ENCODE measurements at regions not wholly inside any gene's neighbourhood (a gene's known extent, or its start where the extent isn't known, plus 50 kb on each side); places are given as distances from the start of the nearest gene placed in this dataset.
"Not testable (repeated sequence)": the region's sequence is repeated elsewhere in the genome, so short reads cannot be mapped to it uniquely, and the experiment has no call there.

DNA sequence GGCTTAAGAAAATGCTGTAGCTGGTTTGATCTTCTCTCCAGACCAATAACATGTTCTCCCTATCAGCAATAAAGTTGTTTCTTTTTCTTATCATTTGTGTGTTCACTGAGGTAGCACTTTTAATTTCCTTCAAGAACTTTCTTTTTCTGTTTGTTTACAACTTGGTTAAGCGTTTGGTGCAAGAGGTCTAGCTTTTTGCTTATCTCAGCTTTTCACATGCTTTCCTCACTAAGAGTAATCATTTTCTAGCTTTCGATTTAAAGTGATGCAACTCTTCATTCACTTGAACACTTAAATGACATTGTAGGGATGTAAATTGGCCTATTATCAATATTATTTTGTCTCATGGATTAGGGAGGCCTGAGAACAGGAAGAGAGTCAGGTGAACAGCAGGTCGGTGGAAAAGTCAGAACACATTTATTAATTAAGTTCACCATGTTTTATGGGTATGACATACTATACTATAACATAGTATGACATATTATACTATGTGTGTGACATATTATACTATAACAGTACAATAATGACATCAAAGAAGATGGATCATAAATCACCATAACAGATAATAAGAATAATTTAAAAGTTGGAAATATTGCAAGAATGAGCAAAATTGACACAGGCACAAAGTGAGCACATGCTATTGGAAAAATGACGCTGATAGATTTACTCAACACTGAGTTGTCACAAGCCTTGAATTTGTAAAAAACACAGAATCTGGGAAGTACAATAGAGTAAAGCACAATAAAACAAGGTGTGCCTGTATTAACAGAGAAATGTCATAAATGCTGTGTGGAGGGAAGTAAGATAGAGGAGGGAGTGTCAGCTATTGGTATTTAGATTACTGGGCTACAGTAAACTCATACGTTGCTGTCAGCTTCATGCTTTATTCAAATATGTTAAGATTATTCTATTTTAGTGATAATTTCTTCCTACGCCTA, 218.6 kb upstream of the SLC7A11 start:
- TF ChIP-seq, protein P1, sequence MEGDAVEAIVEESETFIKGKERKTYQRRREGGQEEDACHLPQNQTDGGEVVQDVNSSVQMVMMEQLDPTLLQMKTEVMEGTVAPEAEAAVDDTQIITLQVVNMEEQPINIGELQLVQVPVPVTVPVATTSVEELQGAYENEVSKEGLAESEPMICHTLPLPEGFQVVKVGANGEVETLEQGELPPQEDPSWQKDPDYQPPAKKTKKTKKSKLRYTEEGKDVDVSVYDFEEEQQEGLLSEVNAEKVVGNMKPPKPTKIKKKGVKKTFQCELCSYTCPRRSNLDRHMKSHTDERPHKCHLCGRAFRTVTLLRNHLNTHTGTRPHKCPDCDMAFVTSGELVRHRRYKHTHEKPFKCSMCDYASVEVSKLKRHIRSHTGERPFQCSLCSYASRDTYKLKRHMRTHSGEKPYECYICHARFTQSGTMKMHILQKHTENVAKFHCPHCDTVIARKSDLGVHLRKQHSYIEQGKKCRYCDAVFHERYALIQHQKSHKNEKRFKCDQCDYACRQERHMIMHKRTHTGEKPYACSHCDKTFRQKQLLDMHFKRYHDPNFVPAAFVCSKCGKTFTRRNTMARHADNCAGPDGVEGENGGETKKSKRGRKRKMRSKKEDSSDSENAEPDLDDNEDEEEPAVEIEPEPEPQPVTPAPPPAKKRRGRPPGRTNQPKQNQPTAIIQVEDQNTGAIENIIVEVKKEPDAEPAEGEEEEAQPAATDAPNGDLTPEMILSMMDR (IDR thresholded peaks at IDR 0.05; ENCODE audit: low read depth, low read length), result no peak
- CTCF ChIA-PET, result interaction anchor here (0.6 kb wide), 1 partner anchor 14 kb away, joined by 4 read pairs; no protein-coding TSS in a partner anchor

GRCh38 chr4:138458751-138459150, 216.6 kb upstream of the SLC7A11 start:
- POLR2A ChIA-PET, result no interaction called here
- CTCF ChIA-PET, result no interaction called here
- no peak overlapping the region for H3K4me3 ChIP-seq (ENCODE audit: low read depth, low read length)
- H3K9me3 ChIP-seq (ENCODE audit: control insufficient read depth, insufficient read depth, low read length), result no peaks in the 10 kb centered on the region
- DNase-seq (ENCODE audit: low read depth, low spot score), result no peak
- H3K27me3 ChIP-seq (ENCODE audit: control insufficient read depth, insufficient read depth, low read length), result no peaks in the 10 kb centered on the region
- no peak overlapping the region for H3K27ac ChIP-seq (ENCODE audit: low read depth, low read length)
- TF ChIP-seq, protein P1 (IDR thresholded peaks at IDR 0.05; ENCODE audit: low read depth, low read length), result no peak

More for the DNA sequence above, 218.6 kb upstream of the SLC7A11 start:
- POLR2A ChIA-PET, result no interaction called here
- no peak for DNase-seq (ENCODE audit: low read depth, low spot score)
- no peak overlapping the region for H3K4me3 ChIP-seq (ENCODE audit: low read depth, low read length)
- no peaks in the 10 kb centered on the region for H3K27me3 ChIP-seq (ENCODE audit: control insufficient read depth, insufficient read depth, low read length)
- no peak overlapping the region for H3K27ac ChIP-seq (ENCODE audit: low read depth, low read length)
- H3K9me3 ChIP-seq (ENCODE audit: control insufficient read depth, insufficient read depth, low read length), result no peaks in the 10 kb centered on the region

DNA sequence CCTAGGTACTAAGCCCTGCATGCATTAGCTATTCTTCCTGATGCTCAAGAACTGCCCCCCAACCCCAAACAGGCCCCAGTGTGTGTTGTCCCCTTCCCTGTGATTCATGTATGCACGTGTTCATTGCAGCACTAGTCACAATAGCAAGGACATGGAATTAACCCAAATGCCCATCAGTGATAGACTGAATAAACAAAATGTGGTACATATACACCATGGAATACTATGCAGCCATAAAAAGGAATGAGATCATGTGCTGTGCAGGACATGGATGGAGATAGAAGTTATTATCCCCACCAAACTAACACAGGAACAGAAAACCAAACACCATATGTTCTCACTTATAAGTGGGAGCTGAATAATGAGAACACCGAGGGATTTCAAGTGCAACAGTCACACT, 214.2 kb upstream of the SLC7A11 start:
- DNase-seq (ENCODE audit: low read depth, low spot score); H3K27ac ChIP-seq (ENCODE audit: low read depth, low read length); H3K27me3 ChIP-seq (ENCODE audit: control insufficient read depth, insufficient read depth, low read length); POLR2A ChIA-PET; H3K9me3 ChIP-seq (ENCODE audit: control insufficient read depth, insufficient read depth, low read length); CTCF ChIA-PET; H3K4me3 ChIP-seq (ENCODE audit: low read depth, low read length): not testable (repeated sequence)

- Histone ChIP-seq H3K9me3 (ENCODE audit: control insufficient read depth, insufficient read depth, low read length) (no peaks in the 10 kb centered on the region), H3K27me3 (ENCODE audit: control insufficient read depth, insufficient read depth, low read length) (no peaks in the 10 kb centered on the region), H3K27ac (ENCODE audit: low read depth, low read length) (no peak overlapping the region), H3K4me3 (ENCODE audit: low read depth, low read length) (no peak overlapping the region)
- ChIA-PET CTCF (no interaction called here), POLR2A (no interaction called here)
- no peak for DNase-seq (ENCODE audit: low read depth, low spot score)
- TF ChIP-seq, protein P1 (IDR thresholded peaks at IDR 0.05; ENCODE audit: low read depth, low read length), result no peak
Observed at GRCh38 chr4:138455097-138455496, 212.9 kb upstream of the SLC7A11 start.

DNA sequence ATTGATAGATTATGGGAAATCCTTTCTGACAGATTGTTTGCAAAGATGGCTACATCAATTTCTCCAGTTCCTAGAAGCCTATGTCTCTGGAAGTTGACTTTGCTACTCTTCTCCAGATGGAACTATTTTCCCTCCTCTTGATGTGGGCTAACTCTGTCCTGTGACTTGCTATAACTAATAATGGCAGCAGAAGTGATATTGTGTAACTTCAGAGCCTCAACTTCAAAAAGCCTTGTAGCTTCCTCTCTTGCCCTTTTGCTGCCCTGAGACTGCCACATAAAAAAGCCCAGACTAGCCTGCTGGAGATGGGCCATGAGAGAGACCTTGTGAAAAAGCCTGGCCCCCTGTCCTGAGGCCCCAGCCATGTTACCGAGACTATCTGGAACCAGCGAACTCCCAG, 210.7 kb upstream of the SLC7A11 start:
- no peaks in the 10 kb centered on the region for H3K9me3 ChIP-seq (ENCODE audit: control insufficient read depth, insufficient read depth, low read length)
- DNase-seq (ENCODE audit: low read depth, low spot score), result no peak
- no peak overlapping the region for H3K27ac ChIP-seq (ENCODE audit: low read depth, low read length)
- CTCF ChIA-PET, result no interaction called here
- TF ChIP-seq, protein P1 (IDR thresholded peaks at IDR 0.05; ENCODE audit: low read depth, low read length), result no peak
- POLR2A ChIA-PET, result no interaction called here
- no peaks in the 10 kb centered on the region for H3K27me3 ChIP-seq (ENCODE audit: control insufficient read depth, insufficient read depth, low read length)
- no peak overlapping the region for H3K4me3 ChIP-seq (ENCODE audit: low read depth, low read length)
